H1 (cell line): ENCODE measurements at regions not wholly inside any gene's neighbourhood (a gene's known extent, or its start where the extent isn't known, plus 50 kb on each side); places are given as distances from the start of the nearest gene placed in this dataset.

ENCODE experiments used
- CEBPB ChIP-seq: IDR thresholded peaks from 2 replicates; pipeline ENCODE4 v1.6.1; 2012; ENCODE audit warnings: low read depth, low read length
- POLR2A ChIP-seq, 2 experiments: IDR thresholded peaks; 1 replicate in 1 of 2; 2 replicates in 1 of 2; pipeline ENCODE4 v1.6.1; 2011; ENCODE audit warnings: low read depth in 2 of 2, low read length in 2 of 2, mild to moderate bottlenecking in 2 of 2; ENCODE audit errors: control extremely low read depth in 1 of 2
- POLR2AphosphoS5 ChIP-seq: IDR thresholded peaks from 2 replicates; pipeline ENCODE4 v1.6.1; 2011; ENCODE audit warnings: low read depth, low read length
- SP1 ChIP-seq: IDR thresholded peaks from 2 replicates; pipeline ENCODE4 v1.6.1; 2011; ENCODE audit warnings: low read depth, low read length
- ZNF274 ChIP-seq: IDR thresholded peaks from 2 replicates; pipeline ENCODE4 v1.7.0; 2012; ENCODE audit warnings: low read length, borderline replicate concordance; ENCODE audit errors: extremely low read depth
- TF ChIP-seq, protein P1 (sequence below): IDR thresholded peaks from 2 replicates; pipeline ENCODE4 v1.6.1; 2012; ENCODE audit warnings: inconsistent platforms

DNA sequence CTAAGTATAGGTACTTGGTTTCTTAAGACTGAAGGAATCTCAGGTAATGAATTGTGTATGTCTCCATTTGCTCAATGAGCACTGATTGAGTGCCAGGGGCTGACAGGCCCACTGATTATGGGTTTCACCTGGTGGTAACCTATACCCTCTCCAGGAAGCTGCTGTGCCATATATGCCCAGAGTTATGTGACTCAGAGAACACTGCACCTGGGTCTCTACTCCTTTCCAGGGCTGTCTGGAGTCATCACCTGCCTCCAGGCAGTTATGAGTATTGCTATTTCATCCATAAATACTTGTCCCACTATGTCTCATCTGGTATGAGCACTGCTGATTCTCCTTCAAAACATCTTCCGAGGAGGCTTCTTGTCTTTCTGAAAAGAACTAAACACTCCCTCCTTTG, 692.9 kb downstream of the BCL11B start:
- TF ChIP-seq SP1, result no peak
- TF ChIP-seq, protein P1, sequence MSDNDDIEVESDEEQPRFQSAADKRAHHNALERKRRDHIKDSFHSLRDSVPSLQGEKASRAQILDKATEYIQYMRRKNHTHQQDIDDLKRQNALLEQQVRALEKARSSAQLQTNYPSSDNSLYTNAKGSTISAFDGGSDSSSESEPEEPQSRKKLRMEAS, result no peak
- no peak for TF ChIP-seq POLR2A (IDR thresholded peaks at IDR 0.05; ENCODE audit: control extremely low read depth in 1 of 2, low read depth in 2 of 2, low read length in 2 of 2)
- no peak for TF ChIP-seq CEBPB
- no peak for TF ChIP-seq ZNF274
- TF ChIP-seq POLR2AphosphoS5, result no peak
